Endothelial cell of umbilical vein (primary cell): ENCODE measurements at regions not wholly inside any gene's neighbourhood (a gene's known extent, or its start where the extent isn't known, plus 50 kb on each side); places are given as distances from the start of the nearest gene placed in this dataset.

Experiments used
- BruUV-seq: library from RNA; stranded (reverse); fragments of 400-500 nt; replicated peaks from 2 replicates; lab custom pipeline; 2021; lab: Mats Ljungman, UMichigan
- CTCF ChIA-PET: fragments of 300-600, 350-600 bp; sonication (Branson Sonifier 250); formaldehyde crosslinking; loops from one replicate; lab custom pipeline; 2021; ENCODE audit warnings: antibody characterized with exemption, inconsistent platforms; lab: Charles Lee
- POLR2A ChIA-PET: fragments of 300-600, 350-600 bp; sonication (Branson Sonifier 250); formaldehyde crosslinking; loops from one replicate; lab custom pipeline; 2021; ENCODE audit warnings: antibody characterized with exemption, inconsistent platforms; lab: Charles Lee
- DNase-seq: peaks from one replicate; pipeline ENCODE4 v3.0.0-alpha.2; 2011; ENCODE audit warnings: low read depth, low spot score
- FAIRE-seq: peaks from 2 replicates; lab custom pipeline; 2011; peaks lifted over from hg19 to GRCh38; lab: Jason Lieb, UNC
- H2AFZ ChIP-seq: 2 replicates; pipeline ENCODE4 v1.6.0; 2012; ENCODE audit warnings: low read depth, low read length, control low read depth, inconsistent platforms
- H3K27ac ChIP-seq: 2 replicates; pipeline ENCODE4 v1.5.1; 2011; ENCODE audit warnings: low read depth, mild to moderate bottlenecking, control low read depth, low read length, moderate library complexity; ENCODE audit not compliant: insufficient read depth
- H3K27me3 ChIP-seq, 2 experiments: 2 replicates each; pipeline versions ENCODE4 v1.6.0 to v1.6.1; 2011; ENCODE audit warnings: low read length in 2 of 2, mixed read lengths in 1 of 2; ENCODE audit not compliant: control insufficient read depth in 2 of 2, insufficient read depth in 2 of 2
- H3K36me3 ChIP-seq, 2 experiments: 2 replicates in 1 of 2; 3 replicates in 1 of 2; pipeline ENCODE4 v1.5.1; 2011; ENCODE audit warnings: low read length in 2 of 2, mild to moderate bottlenecking in 1 of 2, moderate library complexity in 1 of 2; ENCODE audit not compliant: control insufficient read depth in 2 of 2, insufficient read depth in 2 of 2; ENCODE audit errors: extremely low read depth in 1 of 2
- H3K4me1 ChIP-seq: 3 replicates; pipeline ENCODE4 v1.5.1; 2011; ENCODE audit warnings: mild to moderate bottlenecking, low read length; ENCODE audit not compliant: control insufficient read depth, insufficient read depth; ENCODE audit errors: extremely low read depth
- H3K4me2 ChIP-seq: 2 replicates; pipeline ENCODE4 v1.6.1; 2011; ENCODE audit warnings: low read length, control low read depth, mixed read lengths; ENCODE audit not compliant: insufficient read depth
- H3K4me3 ChIP-seq, 3 experiments: fragments of 200-600 bp in 1 of 3; sonication (generic), shearing (Covaris generic) in 1 of 3; replicated peaks in 1 of 3; 2 replicates each; pipeline ENCODE4 v1.5.1; 2011 to 2016; ENCODE audit warnings: control low read depth in 3 of 3, low read length in 3 of 3, mild to moderate bottlenecking in 2 of 3, inconsistent platforms in 1 of 3, low read depth in 1 of 3, moderate library complexity in 1 of 3; ENCODE audit not compliant: insufficient read depth in 1 of 3
- H3K79me2 ChIP-seq: 2 replicates; pipeline ENCODE4 v1.6.0; 2012; ENCODE audit warnings: low read length, inconsistent platforms; ENCODE audit not compliant: control insufficient read depth, insufficient read depth
- H3K9ac ChIP-seq: replicated peaks from 2 replicates; pipeline ENCODE3; 2011; ENCODE audit warnings: low read length, control low read depth; ENCODE audit not compliant: insufficient read depth; ENCODE audit errors: extremely low read depth
- H3K9me1 ChIP-seq: replicated peaks from 3 replicates; pipeline ENCODE4 v1.6.0; 2011; ENCODE audit warnings: mild to moderate bottlenecking, low read length; ENCODE audit not compliant: control insufficient read depth, insufficient read depth; ENCODE audit errors: extremely low read depth
- H3K9me3 ChIP-seq: replicated peaks from 2 replicates; pipeline ENCODE4 v1.5.1; 2012; ENCODE audit warnings: low read length, inconsistent platforms; ENCODE audit not compliant: control insufficient read depth, insufficient read depth
- H4K20me1 ChIP-seq: replicated peaks from 2 replicates; pipeline ENCODE3; 2011; ENCODE audit warnings: mild to moderate bottlenecking, low read length; ENCODE audit not compliant: control insufficient read depth, insufficient read depth; ENCODE audit errors: extremely low read depth
- GATA2 ChIP-seq: IDR thresholded peaks from 2 replicates; pipeline ENCODE4 v1.7.0; 2011; ENCODE audit warnings: low read depth, mild to moderate bottlenecking, moderate library complexity, mixed read lengths, low read length; ENCODE audit not compliant: insufficient read length, insufficient read depth
- JUN ChIP-seq: IDR thresholded peaks from 2 replicates; pipeline ENCODE4 v1.6.1; 2011; ENCODE audit warnings: borderline replicate concordance, low read depth; ENCODE audit not compliant: insufficient read length, insufficient read depth
- MYC ChIP-seq: IDR thresholded peaks from one replicate; pipeline ENCODE4 v1.6.1; 2011; ENCODE audit warnings: mild to moderate bottlenecking, low read depth, low read length
- POLR2A ChIP-seq: IDR thresholded peaks from 2 replicates; pipeline ENCODE4 v1.6.1; 2012; ENCODE audit warnings: low read depth, mild to moderate bottlenecking, control low read depth, low read length
- POLR2AphosphoS5 ChIP-seq: IDR thresholded peaks from 2 replicates; pipeline ENCODE4 v1.6.1; 2012; ENCODE audit warnings: low read depth, mild to moderate bottlenecking, control low read depth, low read length, moderate library complexity; ENCODE audit not compliant: insufficient read depth
- dilution Hi-C: fragments of 300-500 bp; cut with MboI; formaldehyde crosslinking; loops from one replicate; pipeline ENCODE4 v1.15.0; 2019; ENCODE audit warnings: low sequenced_read_pairs; ENCODE audit not compliant: extremely low pct_ligation_motif_present
- intact Hi-C: fragments of 100-400 bp; cut with micrococcal nuclease; formaldehyde crosslinking; loops from one replicate; pipeline ENCODE4 v1.10.0; 2022
- TF ChIP-seq, protein P1 (sequence below): IDR thresholded peaks from 2 replicates; pipeline ENCODE4 v1.6.1; 2011; ENCODE audit not compliant: insufficient read depth, insufficient read length
- TF ChIP-seq, protein P2 (sequence below), 2 donors: IDR thresholded peaks; 1 replicate in 1 of 2; 2 replicates in 1 of 2; pipeline ENCODE4 v1.5.1; 2011; ENCODE audit warnings: low read length in 2 of 2, mild to moderate bottlenecking in 2 of 2, moderate library complexity in 2 of 2, control low read depth in 1 of 2, inconsistent platforms in 1 of 2, low read depth in 1 of 2; ENCODE audit not compliant: insufficient read depth in 1 of 2; ENCODE audit errors: extremely low read depth in 1 of 2

DNA sequence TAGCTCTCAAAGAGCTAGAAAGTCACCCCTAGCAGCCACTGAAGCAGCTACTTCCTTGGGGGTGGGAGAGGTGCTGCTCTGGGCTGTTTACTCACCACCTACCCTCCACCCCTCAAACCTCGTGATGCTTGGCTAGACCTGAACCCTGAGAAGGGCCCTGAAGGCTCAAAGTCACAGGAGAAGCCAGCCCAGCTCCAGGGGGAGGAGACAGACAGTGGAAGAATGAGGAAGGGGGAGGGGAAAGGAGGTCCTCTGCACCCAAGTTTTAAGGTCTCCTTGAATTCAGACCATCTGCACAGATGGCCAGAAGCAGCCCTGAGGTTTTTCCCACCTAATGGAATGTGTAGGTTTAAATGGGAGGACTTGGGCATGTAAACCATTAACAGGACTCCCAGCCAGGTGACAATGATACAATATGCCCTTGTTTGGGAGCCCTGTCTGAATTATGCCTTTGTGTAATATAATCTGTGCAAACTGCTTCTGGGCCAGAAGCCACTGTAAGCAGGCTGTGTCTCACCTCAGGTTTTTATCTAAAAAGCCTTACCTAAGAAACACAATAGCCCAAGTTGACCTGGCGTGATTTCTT, 180.5 kb downstream of the PIK3R1 start:
- Histone ChIP-seq H3K9me3 (no peaks in the 10 kb centered on the region), H3K79me2 (no peaks in the 10 kb centered on the region), H3K4me2 (no peak overlapping the region), H3K9ac (no peak overlapping the region), H3K36me3 (no peaks in the 10 kb centered on the region), H3K4me1 (no peaks in the 10 kb centered on the region), H3K27me3 (peaks cover 0 to 5% of the 10 kb centered on the region in 2 experiments), H3K4me3 (no peak overlapping the region), H3K9me1 (no peaks in the 10 kb centered on the region), H4K20me1 (no peaks in the 10 kb centered on the region), H2AFZ (no peak overlapping the region), H3K27ac (no peak overlapping the region)
- no peak for FAIRE-seq
- no peak for DNase-seq
- no TSS peak for BruUV-seq
- CTCF ChIA-PET, result interaction anchor here (1.3 kb wide), 1 partner anchor 110 kb away, joined by 3 read pairs; no protein-coding TSS in a partner anchor
- intact Hi-C loops, result no loop called here
- no peak for TF ChIP-seq MYC
- no peak for TF ChIP-seq JUN
- TF ChIP-seq GATA2, result no peak
- TF ChIP-seq, protein P1, sequence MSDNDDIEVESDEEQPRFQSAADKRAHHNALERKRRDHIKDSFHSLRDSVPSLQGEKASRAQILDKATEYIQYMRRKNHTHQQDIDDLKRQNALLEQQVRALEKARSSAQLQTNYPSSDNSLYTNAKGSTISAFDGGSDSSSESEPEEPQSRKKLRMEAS, result no peak
- no peak for TF ChIP-seq POLR2AphosphoS5
- no peak for TF ChIP-seq POLR2A
- TF ChIP-seq, protein P2, sequence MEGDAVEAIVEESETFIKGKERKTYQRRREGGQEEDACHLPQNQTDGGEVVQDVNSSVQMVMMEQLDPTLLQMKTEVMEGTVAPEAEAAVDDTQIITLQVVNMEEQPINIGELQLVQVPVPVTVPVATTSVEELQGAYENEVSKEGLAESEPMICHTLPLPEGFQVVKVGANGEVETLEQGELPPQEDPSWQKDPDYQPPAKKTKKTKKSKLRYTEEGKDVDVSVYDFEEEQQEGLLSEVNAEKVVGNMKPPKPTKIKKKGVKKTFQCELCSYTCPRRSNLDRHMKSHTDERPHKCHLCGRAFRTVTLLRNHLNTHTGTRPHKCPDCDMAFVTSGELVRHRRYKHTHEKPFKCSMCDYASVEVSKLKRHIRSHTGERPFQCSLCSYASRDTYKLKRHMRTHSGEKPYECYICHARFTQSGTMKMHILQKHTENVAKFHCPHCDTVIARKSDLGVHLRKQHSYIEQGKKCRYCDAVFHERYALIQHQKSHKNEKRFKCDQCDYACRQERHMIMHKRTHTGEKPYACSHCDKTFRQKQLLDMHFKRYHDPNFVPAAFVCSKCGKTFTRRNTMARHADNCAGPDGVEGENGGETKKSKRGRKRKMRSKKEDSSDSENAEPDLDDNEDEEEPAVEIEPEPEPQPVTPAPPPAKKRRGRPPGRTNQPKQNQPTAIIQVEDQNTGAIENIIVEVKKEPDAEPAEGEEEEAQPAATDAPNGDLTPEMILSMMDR (IDR thresholded peaks at IDR 0.05; ENCODE audit: extremely low read depth in 1 of 2, insufficient read depth in 1 of 2, low read depth in 1 of 2, low read length in 2 of 2), result no peak
- dilution Hi-C loops, result no loop called here
- POLR2A ChIA-PET, result no interaction called here
